Muscle layer of duodenum (tissue), 2 donors: ENCODE measurements at regions not wholly inside any gene's neighbourhood (a gene's known extent, or its start where the extent isn't known, plus 50 kb on each side); places are given as distances from the start of the nearest gene placed in this dataset.
"Not testable (repeated sequence)": the region's sequence is repeated elsewhere in the genome, so short reads cannot be mapped to it uniquely, and the experiment has no call there.

Source experiments
- H3K27ac ChIP-seq: one replicate; pipeline ENCODE4 v1.7.0; 2013; ENCODE audit warnings: mild to moderate bottlenecking, low read length
- H3K27me3 ChIP-seq: one replicate; pipeline ENCODE4 v1.7.0; 2013; ENCODE audit warnings: low read depth, mild to moderate bottlenecking, control low read depth, low read length
- H3K36me3 ChIP-seq, 2 donors: one replicate each; pipeline ENCODE4 v1.7.0; 2013; ENCODE audit warnings: low read length in 2 of 2, control low read depth in 1 of 2, mild to moderate bottlenecking in 1 of 2; ENCODE audit not compliant: insufficient read depth in 2 of 2, control insufficient read depth in 1 of 2
- H3K4me1 ChIP-seq, 2 donors: one replicate each; pipeline ENCODE4 v1.7.0; 2013; ENCODE audit warnings: low read length in 2 of 2, mild to moderate bottlenecking in 2 of 2, control low read depth in 1 of 2, moderate library complexity in 1 of 2; ENCODE audit not compliant: insufficient read depth in 2 of 2, control insufficient read depth in 1 of 2
- H3K4me3 ChIP-seq, 2 donors: one replicate each; pipeline ENCODE4 v1.7.0; 2013; ENCODE audit warnings: low read length in 2 of 2, low read depth in 1 of 2, mild to moderate bottlenecking in 1 of 2
- H3K9me3 ChIP-seq, 2 donors: one replicate each; pipeline ENCODE4 v1.7.0; 2013; ENCODE audit warnings: low read length in 2 of 2, control low read depth in 1 of 2, mild to moderate bottlenecking in 1 of 2; ENCODE audit not compliant: control insufficient read depth in 1 of 2
- donor health status: healthy.

- H3K4me1 ChIP-seq: no peaks in the 10 kb centered on the region
- H3K9me3 ChIP-seq: no peaks in the 10 kb centered on the region
- no peak overlapping the region for H3K27ac ChIP-seq
- H3K4me3 ChIP-seq: no peak overlapping the region
- H3K36me3 ChIP-seq: no peaks in the 10 kb centered on the region
- no peaks in the 10 kb centered on the region for H3K27me3 ChIP-seq
Observed at GRCh38 chr2:242036653-242036950, 167.1 kb downstream of the RTP5 start.

- no peaks in the 10 kb centered on the region for H3K36me3 ChIP-seq
- no peaks in the 10 kb centered on the region for H3K9me3 ChIP-seq
- no peaks in the 10 kb centered on the region for H3K4me1 ChIP-seq
- peaks cover 3% of the 10 kb centered on the region for H3K27me3 ChIP-seq
- no peak overlapping the region for H3K4me3 ChIP-seq
- no peak overlapping the region for H3K27ac ChIP-seq
Observed at GRCh38 chr2:242038166-242038927, 168.8 kb downstream of the RTP5 start.

- no peaks in the 10 kb centered on the region for H3K36me3 ChIP-seq
- no peak overlapping the region for H3K4me3 ChIP-seq
- no peak overlapping the region for H3K27ac ChIP-seq
- peaks cover 3% of the 10 kb centered on the region for H3K27me3 ChIP-seq
- H3K9me3 ChIP-seq: no peaks in the 10 kb centered on the region
- no peaks in the 10 kb centered on the region for H3K4me1 ChIP-seq
Observed at GRCh38 chr2:242038928-242039341, 169.4 kb downstream of the RTP5 start.

- Histone ChIP-seq H3K36me3 (no peaks in the 10 kb centered on the region), H3K9me3 (no peaks in the 10 kb centered on the region), H3K27me3 (peaks cover 3% of the 10 kb centered on the region), H3K4me1 (no peaks in the 10 kb centered on the region), H3K4me3 (no peak overlapping the region), H3K27ac (no peak overlapping the region)
Observed at GRCh38 chr2:242040303-242040655, 170.8 kb downstream of the RTP5 start.

GRCh38 chr2:242040681-242041080 lies 171.2 kb downstream of the RTP5 start:
- Histone ChIP-seq H3K4me1 (no peaks in the 10 kb centered on the region), H3K4me3 (no peak overlapping the region), H3K27ac (no peak overlapping the region), H3K36me3 (no peaks in the 10 kb centered on the region), H3K9me3 (no peaks in the 10 kb centered on the region), H3K27me3 (peaks cover 3% of the 10 kb centered on the region)

GRCh38 chr2:242041816-242042215 lies 172.3 kb downstream of the RTP5 start:
- H3K4me1 ChIP-seq: no peaks in the 10 kb centered on the region
- H3K27ac ChIP-seq: no peak overlapping the region
- no peaks in the 10 kb centered on the region for H3K36me3 ChIP-seq
- H3K9me3 ChIP-seq: no peaks in the 10 kb centered on the region
- peaks cover 3% of the 10 kb centered on the region for H3K27me3 ChIP-seq
- H3K4me3 ChIP-seq: no peak overlapping the region

GRCh38 chr2:242043538-242044312 lies 174.2 kb downstream of the RTP5 start:
- Histone ChIP-seq H3K27ac (no peak overlapping the region), H3K36me3 (no peaks in the 10 kb centered on the region), H3K9me3 (no peaks in the 10 kb centered on the region), H3K27me3 (peaks cover 3% of the 10 kb centered on the region), H3K4me3 (no peak overlapping the region), H3K4me1 (no peaks in the 10 kb centered on the region)

- Histone ChIP-seq H3K27me3 (peaks cover 3% of the 10 kb centered on the region), H3K27ac (no peak overlapping the region), H3K9me3 (no peaks in the 10 kb centered on the region), H3K4me1 (no peaks in the 10 kb centered on the region), H3K36me3 (no peaks in the 10 kb centered on the region), H3K4me3 (no peak overlapping the region)
Observed at GRCh38 chr2:242044313-242044590, 174.7 kb downstream of the RTP5 start.

- H3K36me3 ChIP-seq, H3K9me3 ChIP-seq, H3K4me1 ChIP-seq, H3K27ac ChIP-seq, H3K4me3 ChIP-seq, H3K27me3 ChIP-seq: not testable (repeated sequence)
Observed at GRCh38 chr2:242045596-242046144, 176.1 kb downstream of the RTP5 start.

- H3K27me3 ChIP-seq: peaks cover 3% of the 10 kb centered on the region
- H3K4me1 ChIP-seq: no peaks in the 10 kb centered on the region
- no peak overlapping the region for H3K27ac ChIP-seq
- no peak overlapping the region for H3K4me3 ChIP-seq
- H3K36me3 ChIP-seq: no peaks in the 10 kb centered on the region
- H3K9me3 ChIP-seq: no peaks in the 10 kb centered on the region
Observed at GRCh38 chr2:242046206-242046826, 176.8 kb downstream of the RTP5 start.

- Histone ChIP-seq H3K27ac (no peak overlapping the region), H3K9me3 (no peaks in the 10 kb centered on the region), H3K4me1 (no peaks in the 10 kb centered on the region), H3K27me3 (no peaks in the 10 kb centered on the region), H3K36me3 (no peaks in the 10 kb centered on the region), H3K4me3 (no peak overlapping the region)
Observed at GRCh38 chr2:242047963-242048362, 178.4 kb downstream of the RTP5 start.
